Karpas-422 (cell line): ENCODE measurements at regions not wholly inside any gene's neighbourhood (a gene's known extent, or its start where the extent isn't known, plus 50 kb on each side); places are given as distances from the start of the nearest gene placed in this dataset.

ENCODE experiments used
- DNase-seq: peaks from one replicate; pipeline ENCODE4 v3.0.0-alpha.2; 2015
- H2AFZ ChIP-seq: fragments of 200-600 bp; sonication (generic); 2 replicates; pipeline ENCODE4 v1.6.1; 2014; ENCODE audit warnings: antibody characterized with exemption, low read length, mixed read lengths
- H3K27ac ChIP-seq: fragments of 200-600 bp; sonication (generic); 2 replicates; pipeline ENCODE4 v1.5.1; 2014; ENCODE audit warnings: mild to moderate bottlenecking, low read length, moderate library complexity
- H3K27me3 ChIP-seq: fragments of 200-600 bp; sonication (generic); 2 replicates; pipeline ENCODE4 v1.6.1; 2014; ENCODE audit warnings: low read length, mixed read lengths
- H3K36me3 ChIP-seq: fragments of 200-600 bp; sonication (generic); 2 replicates; pipeline ENCODE4 v1.6.1; 2014; ENCODE audit warnings: low read length, mixed read lengths; ENCODE audit not compliant: insufficient read depth
- H3K4me1 ChIP-seq: fragments of 200-600 bp; sonication (generic); 2 replicates; pipeline ENCODE4 v1.6.1; 2014; ENCODE audit warnings: mild to moderate bottlenecking, low read length, mixed read lengths
- H3K4me2 ChIP-seq: fragments of 200-600 bp; sonication (generic); 2 replicates; pipeline ENCODE4 v1.6.1; 2014; ENCODE audit warnings: low read length, low read depth, mild to moderate bottlenecking; ENCODE audit not compliant: poor library complexity, severe bottlenecking
- H3K4me3 ChIP-seq: fragments of 200-600 bp; sonication (generic); 2 replicates; pipeline ENCODE4 v1.5.1; 2014; ENCODE audit warnings: mild to moderate bottlenecking, antibody characterized with exemption, low read length, mixed read lengths
- H3K79me2 ChIP-seq: fragments of 200-600 bp; sonication (generic); 2 replicates; pipeline ENCODE4 v1.6.1; 2014; ENCODE audit warnings: mild to moderate bottlenecking, low read length, mixed read lengths
- H3K9ac ChIP-seq: fragments of 200-600 bp; sonication (generic); 2 replicates; pipeline ENCODE4 v1.6.0; 2014; ENCODE audit warnings: low read length
- H3K9me2 ChIP-seq: fragments of 200-600 bp; sonication (generic), shearing (Covaris generic); replicated peaks from 2 replicates; pipeline ENCODE4 v1.6.0; 2014; ENCODE audit warnings: mild to moderate bottlenecking, low read length, moderate library complexity; ENCODE audit not compliant: insufficient read depth
- H3K9me3 ChIP-seq: fragments of 300-700, 200-600 bp; sonication (generic); 2 replicates; pipeline ENCODE4 v1.6.1; 2014; ENCODE audit warnings: low read length, mixed read lengths
- H4K20me1 ChIP-seq: fragments of 200-600 bp; sonication (generic); 2 replicates; pipeline ENCODE4 v1.6.1; 2014; ENCODE audit warnings: mild to moderate bottlenecking, antibody characterized with exemption, low read length, low read depth; ENCODE audit not compliant: insufficient read depth

GRCh38 chr5:60295423-60295822, 401.9 kb upstream of the PDE4D start:
- peaks cover 5% of the 10 kb centered on the region; the same call in 1 of the 2 replicates for H4K20me1 ChIP-seq
- peak; percentile 76 for DNase-seq

GRCh38 chr5:60293518-60293917, 400.0 kb upstream of the PDE4D start:
- Histone ChIP-seq H3K9me3 (no peaks in the 10 kb centered on the region), H3K27me3 (no peaks in the 10 kb centered on the region), H4K20me1 (peaks cover 17% of the 10 kb centered on the region), H3K4me1 (peaks cover 20% of the 10 kb centered on the region), H3K4me3 (no peak overlapping the region), H3K36me3 (no peaks in the 10 kb centered on the region), H3K4me2 (no peak overlapping the region), H3K27ac (no peak overlapping the region), H3K9me2 (no peaks in the 10 kb centered on the region), H2AFZ (no peak overlapping the region), H3K9ac (no peak overlapping the region), H3K79me2 (no peaks in the 10 kb centered on the region)
- no peak for DNase-seq

More at GRCh38 chr5:60295423-60295822, 401.9 kb upstream of the PDE4D start:
- H3K36me3 ChIP-seq: no peaks in the 10 kb centered on the region
- no peaks in the 10 kb centered on the region for H3K27me3 ChIP-seq
- H2AFZ ChIP-seq: no peak overlapping the region
- no peaks in the 10 kb centered on the region for H3K79me2 ChIP-seq
- no peak overlapping the region for H3K4me2 ChIP-seq
- H3K4me1 ChIP-seq: peaks cover 10% of the 10 kb centered on the region; the same call in 1 of the 2 replicates
- no peak overlapping the region for H3K27ac ChIP-seq
- no peak overlapping the region for H3K4me3 ChIP-seq
- no peaks in the 10 kb centered on the region for H3K9me2 ChIP-seq
- H3K9me3 ChIP-seq: no peaks in the 10 kb centered on the region
- H3K9ac ChIP-seq: no peak overlapping the region

GRCh38 chr5:60287174-60287771, 393.7 kb upstream of the PDE4D start:
- no peak overlapping the region for H3K4me2 ChIP-seq
- no peaks in the 10 kb centered on the region for H3K79me2 ChIP-seq
- peak; percentile 93 for DNase-seq
- H4K20me1 ChIP-seq: peaks cover 39% of the 10 kb centered on the region
- H2AFZ ChIP-seq: no peak overlapping the region
- H3K9me3 ChIP-seq: no peaks in the 10 kb centered on the region
- no peak overlapping the region for H3K9ac ChIP-seq
- peaks cover 11% of the 10 kb centered on the region for H3K4me1 ChIP-seq
- H3K36me3 ChIP-seq: no peaks in the 10 kb centered on the region
- H3K27ac ChIP-seq: no peak overlapping the region
- no peaks in the 10 kb centered on the region for H3K9me2 ChIP-seq
- no peak overlapping the region for H3K4me3 ChIP-seq
- no peaks in the 10 kb centered on the region for H3K27me3 ChIP-seq

- H2AFZ ChIP-seq: no peak overlapping the region
- H3K27ac ChIP-seq: no peak overlapping the region
- H4K20me1 ChIP-seq: peaks cover 39% of the 10 kb centered on the region
Observed at GRCh38 chr5:60285910-60286309, 392.4 kb upstream of the PDE4D start.

GRCh38 chr5:60280943-60281342, 387.4 kb upstream of the PDE4D start:
- H4K20me1 ChIP-seq: peaks cover 26% of the 10 kb centered on the region
- no peak overlapping the region for H2AFZ ChIP-seq
- no peaks in the 10 kb centered on the region for H3K9me2 ChIP-seq
- H3K9ac ChIP-seq: no peak overlapping the region
- H3K79me2 ChIP-seq: no peaks in the 10 kb centered on the region
- H3K36me3 ChIP-seq: no peaks in the 10 kb centered on the region
- no peaks in the 10 kb centered on the region for H3K4me1 ChIP-seq
- H3K27ac ChIP-seq: no peak overlapping the region
- H3K27me3 ChIP-seq: no peaks in the 10 kb centered on the region
- DNase-seq: no peak
- H3K4me2 ChIP-seq: no peak overlapping the region
- no peaks in the 10 kb centered on the region for H3K9me3 ChIP-seq
- H3K4me3 ChIP-seq: no peak overlapping the region

More at GRCh38 chr5:60285910-60286309, 392.4 kb upstream of the PDE4D start:
- Histone ChIP-seq H3K9me2 (no peaks in the 10 kb centered on the region), H3K27me3 (no peaks in the 10 kb centered on the region), H3K9ac (no peak overlapping the region), H3K4me3 (no peak overlapping the region), H3K36me3 (no peaks in the 10 kb centered on the region), H3K4me1 (peaks cover 11% of the 10 kb centered on the region), H3K79me2 (no peaks in the 10 kb centered on the region), H3K9me3 (no peaks in the 10 kb centered on the region), H3K4me2 (no peak overlapping the region)
- DNase-seq: no peak

- Histone ChIP-seq H3K36me3 (no peaks in the 10 kb centered on the region), H3K9me3 (no peaks in the 10 kb centered on the region), H3K4me1 (no peaks in the 10 kb centered on the region), H3K9ac (no peak overlapping the region), H3K79me2 (no peaks in the 10 kb centered on the region), H3K4me2 (no peak overlapping the region), H4K20me1 (peaks cover 23% of the 10 kb centered on the region; the same call in 1 of the 2 replicates), H3K27me3 (no peaks in the 10 kb centered on the region), H3K4me3 (no peak overlapping the region), H3K27ac (no peak overlapping the region), H3K9me2 (no peaks in the 10 kb centered on the region), H2AFZ (no peak overlapping the region)
- DNase-seq: no peak
Observed at GRCh38 chr5:60277941-60278340, 384.4 kb upstream of the PDE4D start.

- Histone ChIP-seq H3K4me3 (no peak overlapping the region), H4K20me1 (peaks cover 38% of the 10 kb centered on the region), H3K4me2 (no peak overlapping the region), H3K4me1 (no peaks in the 10 kb centered on the region), H3K9me3 (no peaks in the 10 kb centered on the region), H3K27ac (no peak overlapping the region), H3K9me2 (no peaks in the 10 kb centered on the region), H3K9ac (no peak overlapping the region), H3K36me3 (no peaks in the 10 kb centered on the region), H2AFZ (no peak overlapping the region), H3K27me3 (no peaks in the 10 kb centered on the region), H3K79me2 (no peaks in the 10 kb centered on the region)
- DNase-seq: no peak
Observed at GRCh38 chr5:60274747-60275146, 381.2 kb upstream of the PDE4D start.

GRCh38 chr5:60271517-60271916, 378.0 kb upstream of the PDE4D start:
- Histone ChIP-seq H3K36me3 (no peaks in the 10 kb centered on the region), H3K27me3 (no peaks in the 10 kb centered on the region)

More at GRCh38 chr5:60271517-60271916, 378.0 kb upstream of the PDE4D start:
- no peak for DNase-seq
- Histone ChIP-seq H4K20me1 (peaks cover 36% of the 10 kb centered on the region), H3K9me3 (no peaks in the 10 kb centered on the region), H3K9me2 (no peaks in the 10 kb centered on the region), H3K4me2 (no peak overlapping the region), H3K4me3 (no peak overlapping the region), H2AFZ (no peak overlapping the region), H3K9ac (no peak overlapping the region), H3K79me2 (no peaks in the 10 kb centered on the region), H3K4me1 (no peaks in the 10 kb centered on the region), H3K27ac (no peak overlapping the region)
